Spleen (tissue), 7 donors: ENCODE measurements at regions not wholly inside any gene's neighbourhood (a gene's known extent, or its start where the extent isn't known, plus 50 kb on each side); places are given as distances from the start of the nearest gene placed in this dataset.

ENCODE experiments used
- POLR2A ChIP-seq, 3 donors: fragments of 450-650 bp; IDR thresholded peaks; one replicate each; pipeline ENCODE4 v1.5.1; 2017; ENCODE audit warnings: antibody characterized with exemption in 3 of 3, mild to moderate bottlenecking in 1 of 3
- POLR2AphosphoS5 ChIP-seq, 3 donors: sonication (generic); formaldehyde crosslinking; IDR thresholded peaks; one replicate each; pipeline ENCODE4 v1.5.1; 2017; ENCODE audit warnings: antibody characterized with exemption in 3 of 3
- TF ChIP-seq, protein P1 (sequence below), 11 experiments: fragments of 200-600 bp in 7 of 11; fragments of 450-650 bp in 4 of 11; sonication (generic) in 4 of 11; IDR thresholded peaks in 8 of 11; conservative IDR thresholded peaks in 3 of 11; 1 replicate in 7 of 11; 2 replicates in 4 of 11; pipeline versions ENCODE4 v1.4.0 to v1.8.0; 2016 to 2021; ENCODE audit warnings: antibody characterized with exemption in 11 of 11, inconsistent platforms in 4 of 11, mild to moderate bottlenecking in 1 of 11
- donor health status: DM: no; HTN: no; CAD: no; lungs with moderate emphysema.
- donor health status: DM: no; HTN: no; CAD: no.
- donor health status: DM: no; HTN: no; CAD: no.

- TF ChIP-seq, protein P1, sequence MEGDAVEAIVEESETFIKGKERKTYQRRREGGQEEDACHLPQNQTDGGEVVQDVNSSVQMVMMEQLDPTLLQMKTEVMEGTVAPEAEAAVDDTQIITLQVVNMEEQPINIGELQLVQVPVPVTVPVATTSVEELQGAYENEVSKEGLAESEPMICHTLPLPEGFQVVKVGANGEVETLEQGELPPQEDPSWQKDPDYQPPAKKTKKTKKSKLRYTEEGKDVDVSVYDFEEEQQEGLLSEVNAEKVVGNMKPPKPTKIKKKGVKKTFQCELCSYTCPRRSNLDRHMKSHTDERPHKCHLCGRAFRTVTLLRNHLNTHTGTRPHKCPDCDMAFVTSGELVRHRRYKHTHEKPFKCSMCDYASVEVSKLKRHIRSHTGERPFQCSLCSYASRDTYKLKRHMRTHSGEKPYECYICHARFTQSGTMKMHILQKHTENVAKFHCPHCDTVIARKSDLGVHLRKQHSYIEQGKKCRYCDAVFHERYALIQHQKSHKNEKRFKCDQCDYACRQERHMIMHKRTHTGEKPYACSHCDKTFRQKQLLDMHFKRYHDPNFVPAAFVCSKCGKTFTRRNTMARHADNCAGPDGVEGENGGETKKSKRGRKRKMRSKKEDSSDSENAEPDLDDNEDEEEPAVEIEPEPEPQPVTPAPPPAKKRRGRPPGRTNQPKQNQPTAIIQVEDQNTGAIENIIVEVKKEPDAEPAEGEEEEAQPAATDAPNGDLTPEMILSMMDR (IDR thresholded peaks at IDR 0.05 in 8 of 11, conservative IDR thresholded peaks at IDR 0.05 in 3 of 11), result no peak
- TF ChIP-seq POLR2A (IDR thresholded peaks at IDR 0.05) (no peak), POLR2AphosphoS5 (IDR thresholded peaks at IDR 0.05) (no peak)
These were observed 724.6 kb upstream of the ADAMTS5 start for GRCh38 chr21:27691516-27691915.
